IMR-90 (cell line): ENCODE measurements at regions not wholly inside any gene's neighbourhood (a gene's known extent, or its start where the extent isn't known, plus 50 kb on each side); places are given as distances from the start of the nearest gene placed in this dataset.

ENCODE experiments used
- ATAC-seq: fragments of 200-7000 bp; cut with Tn5 transposase; 2 replicates; pipeline ENCODE4 v1.9.1; 2020; ENCODE audit warnings: low read depth, mild to moderate bottlenecking, moderate library complexity
- BruUV-seq: library from RNA; stranded (reverse); fragments of 400-500 nt; replicated peaks from 2 replicates; lab custom pipeline; 2021; lab: Mats Ljungman, UMichigan
- CTCF ChIA-PET: fragments of 300-600 bp; formaldehyde crosslinking; extraction: SDS; loops from one replicate; lab custom pipeline; 2021; ENCODE audit warnings: antibody characterized with exemption; lab: Yijun Ruan, JAX
- POLR2A ChIA-PET: fragments of 300-600 bp; sonication (Branson Sonifier 250); formaldehyde crosslinking; loops from one replicate; lab custom pipeline; 2022; ENCODE audit warnings: antibody characterized with exemption; ENCODE audit not compliant: unreplicated experiment; lab: Charles Lee
- DNase-seq: peaks from one replicate; pipeline ENCODE4 v3.0.0; 2013
- H2AFZ ChIP-seq: replicated peaks from 2 replicates; pipeline ENCODE3; 2013; ENCODE audit warnings: low read length, mild to moderate bottlenecking; ENCODE audit not compliant: poor library complexity
- H2AK5ac ChIP-seq: 2 replicates; pipeline ENCODE4 v1.6.1; 2013; ENCODE audit warnings: low read depth, low read length, inconsistent platforms
- H2AK9ac ChIP-seq: replicated peaks from 2 replicates; pipeline ENCODE3; 2013; ENCODE audit warnings: mild to moderate bottlenecking, low read depth, low read length, moderate library complexity; ENCODE audit not compliant: poor library complexity
- H2BK120ac ChIP-seq: 2 replicates; pipeline ENCODE4 v1.6.1; 2013; ENCODE audit warnings: low read depth, low read length, inconsistent platforms
- H2BK15ac ChIP-seq: 3 replicates; pipeline ENCODE4 v1.6.1; 2013; ENCODE audit warnings: low read depth, low read length, inconsistent platforms
- H2BK20ac ChIP-seq: 2 replicates; pipeline ENCODE4 v1.6.1; 2013; ENCODE audit warnings: low read depth, mild to moderate bottlenecking, inconsistent platforms, low read length, moderate library complexity
- H2BK5ac ChIP-seq: 2 replicates; pipeline ENCODE4 v1.6.1; 2013; ENCODE audit warnings: mild to moderate bottlenecking, low read depth, low read length, inconsistent platforms; ENCODE audit not compliant: poor library complexity, severe bottlenecking
- H3K14ac ChIP-seq: replicated peaks from 2 replicates; pipeline ENCODE4 v1.6.1; 2013; ENCODE audit warnings: low read depth, low read length, inconsistent platforms
- H3K18ac ChIP-seq: 2 replicates; pipeline ENCODE4 v1.6.1; 2013; ENCODE audit warnings: low read depth, low read length, control low read depth
- H3K23ac ChIP-seq: 2 replicates; pipeline ENCODE4 v1.6.1; 2013; ENCODE audit warnings: low read depth, low read length, inconsistent platforms
- H3K27ac ChIP-seq: 2 replicates; pipeline ENCODE4 v1.5.1; 2013; ENCODE audit warnings: mild to moderate bottlenecking, control low read depth, low read length; ENCODE audit not compliant: insufficient read depth
- H3K27me3 ChIP-seq: 2 replicates; pipeline ENCODE4 v1.6.1; 2013; ENCODE audit warnings: low read length; ENCODE audit not compliant: control insufficient read depth, insufficient read depth
- H3K36me3 ChIP-seq: 2 replicates; pipeline ENCODE4 v1.6.1; 2013; ENCODE audit warnings: low read length, mixed read lengths; ENCODE audit not compliant: control insufficient read depth, insufficient read depth
- H3K4ac ChIP-seq: 2 replicates; pipeline ENCODE4 v1.6.1; 2013; ENCODE audit warnings: low read depth, low read length, inconsistent platforms
- H3K4me1 ChIP-seq: 2 replicates; pipeline ENCODE4 v1.6.1; 2013; ENCODE audit warnings: low read length, mixed read lengths; ENCODE audit not compliant: control insufficient read depth, insufficient read depth
- H3K4me2 ChIP-seq: 2 replicates; pipeline ENCODE4 v1.6.1; 2013; ENCODE audit warnings: low read depth, mild to moderate bottlenecking, control low read depth, low read length, moderate library complexity
- H3K4me3 ChIP-seq: 2 replicates; pipeline ENCODE4 v1.5.1; 2013; ENCODE audit warnings: low read depth, mild to moderate bottlenecking, control low read depth, low read length, moderate library complexity; ENCODE audit not compliant: insufficient read depth
- H3K56ac ChIP-seq: 2 replicates; pipeline ENCODE4 v1.6.1; 2013; ENCODE audit warnings: low read length, inconsistent platforms; ENCODE audit not compliant: insufficient read depth; ENCODE audit errors: extremely low read depth
- H3K79me1 ChIP-seq, 2 experiments: 2 replicates each; pipeline ENCODE4 v1.6.1; 2013; ENCODE audit warnings: low read length in 2 of 2, inconsistent platforms in 1 of 2, low read depth in 1 of 2
- H3K9ac ChIP-seq: 2 replicates; pipeline ENCODE4 v1.6.1; 2013; ENCODE audit warnings: low read depth, low read length, control low read depth
- H3K9me1 ChIP-seq: 2 replicates; pipeline ENCODE4 v1.6.1; 2013; ENCODE audit warnings: low read length, inconsistent platforms; ENCODE audit not compliant: insufficient read depth
- H3K9me3 ChIP-seq: 2 replicates; pipeline ENCODE4 v1.6.1; 2013; ENCODE audit warnings: low read length; ENCODE audit not compliant: control insufficient read depth, insufficient read depth
- H4K20me1 ChIP-seq: 2 replicates; pipeline ENCODE4 v1.6.1; 2013; ENCODE audit warnings: low read length, inconsistent platforms; ENCODE audit not compliant: insufficient read depth
- H4K5ac ChIP-seq: 2 replicates; pipeline ENCODE4 v1.6.1; 2013; ENCODE audit warnings: mild to moderate bottlenecking, low read depth, low read length, control low read depth
- H4K8ac ChIP-seq, 2 experiments: 2 replicates each; pipeline ENCODE4 v1.6.1; 2013; ENCODE audit warnings: low read depth in 2 of 2, low read length in 2 of 2, control low read depth in 1 of 2, inconsistent platforms in 1 of 2
- H4K91ac ChIP-seq: 2 replicates; pipeline ENCODE4 v1.6.1; 2013; ENCODE audit warnings: low read depth, low read length, inconsistent platforms; ENCODE audit not compliant: insufficient read depth
- BHLHE40 ChIP-seq: fragments of 150-350 bp; IDR thresholded peaks from 2 replicates; pipeline ENCODE4 v1.6.1; 2016; ENCODE audit warnings: mild to moderate bottlenecking, low read depth, low read length
- CEBPB ChIP-seq: IDR thresholded peaks from 2 replicates; pipeline ENCODE4 v1.6.1; 2012; ENCODE audit warnings: low read depth, low read length, improper control_type of control experiment
- CHD1 ChIP-seq: IDR thresholded peaks from 2 replicates; pipeline ENCODE4 v1.6.1; 2012; ENCODE audit warnings: low read depth, low read length, improper control_type of control experiment
- CTCF ChIP-seq: conservative IDR thresholded peaks from 2 replicates; pipeline ENCODE4 v1.5.1; 2012; ENCODE audit warnings: mild to moderate bottlenecking, low read depth, low read length, improper control_type of control experiment
- ELK1 ChIP-seq: fragments of 150-350 bp; IDR thresholded peaks from 2 replicates; pipeline ENCODE4 v1.6.1; 2016; ENCODE audit warnings: low read depth, mild to moderate bottlenecking, low read length, moderate library complexity, borderline replicate concordance
- FOS ChIP-seq: fragments of 150-350 bp; IDR thresholded peaks from 2 replicates; pipeline ENCODE4 v1.6.1; 2016; ENCODE audit warnings: low read depth, low read length
- MAFK ChIP-seq: IDR thresholded peaks from 2 replicates; pipeline ENCODE4 v1.6.1; 2012; ENCODE audit warnings: low read depth, low read length, improper control_type of control experiment
- MAZ ChIP-seq: IDR thresholded peaks from 2 replicates; pipeline ENCODE4 v1.6.1; 2012; ENCODE audit warnings: low read depth, mild to moderate bottlenecking, low read length, improper control_type of control experiment, moderate library complexity, borderline replicate concordance
- MXI1 ChIP-seq: IDR thresholded peaks from 2 replicates; pipeline ENCODE4 v1.6.1; 2012; ENCODE audit warnings: low read depth, mild to moderate bottlenecking, low read length, moderate library complexity, borderline replicate concordance
- NFE2L2 ChIP-seq: fragments of 150-350 bp; IDR thresholded peaks from 2 replicates; pipeline ENCODE4 v1.6.1; 2016; ENCODE audit warnings: low read depth, mild to moderate bottlenecking, low read length
- POLR2A ChIP-seq: IDR thresholded peaks from 2 replicates; pipeline ENCODE4 v1.6.1; 2012; ENCODE audit warnings: mild to moderate bottlenecking, low read depth, low read length
- RAD21 ChIP-seq: IDR thresholded peaks from 2 replicates; pipeline ENCODE4 v1.6.1; 2012; ENCODE audit warnings: low read length, improper control_type of control experiment
- RCOR1 ChIP-seq: IDR thresholded peaks from 2 replicates; pipeline ENCODE4 v1.6.1; 2012; ENCODE audit warnings: mild to moderate bottlenecking, low read length, improper control_type of control experiment; ENCODE audit not compliant: insufficient replicate concordance
- RFX5 ChIP-seq: IDR thresholded peaks from 2 replicates; pipeline ENCODE4 v1.8.0; 2012; ENCODE audit warnings: low read depth, mild to moderate bottlenecking, low read length, moderate library complexity
- SMC3 ChIP-seq: fragments of 150-350 bp; IDR thresholded peaks from 2 replicates; pipeline ENCODE4 v1.6.1; 2016; ENCODE audit warnings: low read depth, mild to moderate bottlenecking, antibody characterized with exemption, low read length, moderate library complexity
- WGBS, 2 experiments: methylation state at CpG; one replicate each; pipeline versions ENCODE4 v1.1.5 to v1.1.7; 2013; ENCODE audit warnings: missing lambda C conversion rate in 2 of 2; ENCODE audit not compliant: insufficient read length in 1 of 2; ENCODE audit errors: extremely low coverage in 2 of 2; 5-methylcytosine and 5-hydroxymethylcytosine counted together
- dilution Hi-C: fragments of 300-500 bp; cut with HindIII; formaldehyde crosslinking; loops from one replicate; pipeline ENCODE4 v1.14.3; 2018; ENCODE audit warnings: low sequenced_read_pairs; ENCODE audit not compliant: unreplicated experiment
- in situ Hi-C: fragments of 300-500 bp; cut with MboI; formaldehyde crosslinking; loops from 3 replicates; pipeline ENCODE4 v1.14.3; 2019; ENCODE audit warnings: low sequenced_read_pairs, inconsistent platforms, mixed read lengths
- intact Hi-C: fragments of 100-400 bp; cut with micrococcal nuclease; formaldehyde crosslinking; loops from 2 replicates; pipeline ENCODE4 v1.10.0; 2022
- TF ChIP-seq, protein P1 (sequence below): fragments of 150-350 bp; IDR thresholded peaks from 2 replicates; pipeline ENCODE4 v1.6.1; 2017; ENCODE audit warnings: mild to moderate bottlenecking, antibody characterized with exemption, low read length, low read depth

GRCh38 chr4:173934933-173935620, 348.4 kb downstream of the FBXO8 start:
- Histone ChIP-seq H2BK5ac (no peak overlapping the region), H3K18ac (no peak overlapping the region), H4K20me1 (no peaks in the 10 kb centered on the region), H3K14ac (no peak overlapping the region), H3K27ac (no peak overlapping the region), H2BK15ac (no peak overlapping the region), H3K36me3 (no peaks in the 10 kb centered on the region), H4K91ac (no peak overlapping the region), H2AK9ac (no peak overlapping the region), H2AFZ (no peak overlapping the region), H4K8ac (no peak overlapping the region), H3K27me3 (no peaks in the 10 kb centered on the region), H2BK20ac (no peak overlapping the region), H3K4me2 (no peak overlapping the region; the same call in 1 of the 2 replicates), H4K5ac (no peak overlapping the region), H3K23ac (no peak overlapping the region), H2AK5ac (no peak overlapping the region), H3K56ac (no peak overlapping the region), H2BK120ac (no peak overlapping the region), H3K4ac (no peak overlapping the region), H3K4me1 (no peaks in the 10 kb centered on the region), H3K9ac (no peak overlapping the region), H3K4me3 (no peak overlapping the region), H3K9me3 (no peaks in the 10 kb centered on the region), H3K9me1 (no peaks in the 10 kb centered on the region), H3K79me1 (no peaks in the 10 kb centered on the region)
- dilution Hi-C loops (no loop called here), intact Hi-C loops (no loop called here), in situ Hi-C loops (no loop called here)
- BruUV-seq, result no TSS peak
- no peak for ATAC-seq
- CTCF ChIA-PET, result interaction anchor here (0.5 to 0.6 kb wide), 2 partner anchors 64 to 236 kb away, joined by 3 to 4 read pairs; no protein-coding TSS in a partner anchor
- DNase-seq, result no peak
- WGBS, 2 experiments, result no CpG with 5 or more reads among the region's 5 CpGs
- TF ChIP-seq RFX5, result no peak
- TF ChIP-seq NFE2L2, result no peak
- no peak for TF ChIP-seq ELK1
- TF ChIP-seq MAFK, result no peak
- no peak for TF ChIP-seq SMC3
- no peak for TF ChIP-seq POLR2A
- no peak for TF ChIP-seq MXI1
- TF ChIP-seq RAD21, result no peak
- TF ChIP-seq CHD1, result no peak
- TF ChIP-seq, protein P1, sequence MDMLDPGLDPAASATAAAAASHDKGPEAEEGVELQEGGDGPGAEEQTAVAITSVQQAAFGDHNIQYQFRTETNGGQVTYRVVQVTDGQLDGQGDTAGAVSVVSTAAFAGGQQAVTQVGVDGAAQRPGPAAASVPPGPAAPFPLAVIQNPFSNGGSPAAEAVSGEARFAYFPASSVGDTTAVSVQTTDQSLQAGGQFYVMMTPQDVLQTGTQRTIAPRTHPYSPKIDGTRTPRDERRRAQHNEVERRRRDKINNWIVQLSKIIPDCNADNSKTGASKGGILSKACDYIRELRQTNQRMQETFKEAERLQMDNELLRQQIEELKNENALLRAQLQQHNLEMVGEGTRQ, result no peak
- TF ChIP-seq CTCF, result no peak
- no peak for TF ChIP-seq BHLHE40
- no peak for TF ChIP-seq RCOR1
- no peak for TF ChIP-seq MAZ
- no peak for TF ChIP-seq CEBPB
- TF ChIP-seq FOS, result no peak
- POLR2A ChIA-PET, result no interaction called here
